ENCODE measurements at regions not wholly inside any gene's neighbourhood (a gene's known extent, or its start where the extent isn't known, plus 50 kb on each side); places are given as distances from the start of the nearest gene placed in this dataset.
"Not testable (repeated sequence)": the region's sequence is repeated elsewhere in the genome, so short reads cannot be mapped to it uniquely, and the experiment has no call there.

GRCh38 chr10:36556468-36556867 lies 568.9 kb upstream of the ANKRD30A start:
- no peak for DNase-seq (ENCODE audit: low spot score)

GRCh38 chr10:36555036-36555435 lies 570.4 kb upstream of the ANKRD30A start:
- no peak for DNase-seq (ENCODE audit: low spot score)

- DNase-seq (ENCODE audit: low spot score), result no peak
These were observed 577.4 kb upstream of the ANKRD30A start for GRCh38 chr10:36547965-36548364.

- no peak for DNase-seq (ENCODE audit: low spot score)
These were observed 582.9 kb upstream of the ANKRD30A start for GRCh38 chr10:36542493-36542892.

- DNase-seq (ENCODE audit: low spot score), result no peak
These were observed 584.8 kb upstream of the ANKRD30A start for GRCh38 chr10:36540611-36541010.

GRCh38 chr10:36538953-36539586 lies 586.3 kb upstream of the ANKRD30A start:
- peak; percentile 44 for DNase-seq (ENCODE audit: low spot score)

GRCh38 chr10:36534471-36535002 lies 590.9 kb upstream of the ANKRD30A start:
- peak; percentile 93 for DNase-seq (ENCODE audit: low spot score)

- no peak for DNase-seq (ENCODE audit: low spot score)
These were observed 591.5 kb upstream of the ANKRD30A start for GRCh38 chr10:36533861-36534260.

GRCh38 chr10:36533316-36533715 lies 592.1 kb upstream of the ANKRD30A start:
- no peak for DNase-seq (ENCODE audit: low spot score)

GRCh38 chr10:36531621-36532020 lies 593.8 kb upstream of the ANKRD30A start:
- no peak for DNase-seq (ENCODE audit: low spot score)

- DNase-seq (ENCODE audit: low spot score), result no peak
These were observed 599.4 kb upstream of the ANKRD30A start for GRCh38 chr10:36526033-36526432.

- not testable (repeated sequence) for DNase-seq (ENCODE audit: low spot score)
These were observed 601.3 kb upstream of the ANKRD30A start for GRCh38 chr10:36524126-36524525.

- no peak for DNase-seq (ENCODE audit: low spot score)
These were observed 605.5 kb upstream of the ANKRD30A start for GRCh38 chr10:36519909-36520308.

- DNase-seq (ENCODE audit: low spot score), result no peak
These were observed 609.1 kb upstream of the ANKRD30A start for GRCh38 chr10:36516281-36516680.

- DNase-seq (ENCODE audit: low spot score), result no peak
These were observed 610.1 kb upstream of the ANKRD30A start for GRCh38 chr10:36515319-36515718.

- no peak for DNase-seq (ENCODE audit: low spot score)
These were observed 617.7 kb upstream of the ANKRD30A start for GRCh38 chr10:36507715-36508114.

- no peak for DNase-seq (ENCODE audit: low spot score)
These were observed 618.5 kb upstream of the ANKRD30A start for GRCh38 chr10:36506697-36507496.

GRCh38 chr10:36506261-36506660 lies 619.1 kb upstream of the ANKRD30A start:
- no peak for DNase-seq (ENCODE audit: low spot score)

- peak; percentile 8 for DNase-seq (ENCODE audit: low spot score)
These were observed 620.6 kb upstream of the ANKRD30A start for GRCh38 chr10:36504758-36505157.

- no peak for DNase-seq (ENCODE audit: low spot score)
These were observed 625.1 kb upstream of the ANKRD30A start for GRCh38 chr10:36500266-36500665.

GRCh38 chr10:36499693-36500092 lies 625.7 kb upstream of the ANKRD30A start:
- DNase-seq (ENCODE audit: low spot score), result no peak

GRCh38 chr10:36496758-36497157 lies 628.6 kb upstream of the ANKRD30A start:
- no peak for DNase-seq (ENCODE audit: low spot score)

GRCh38 chr10:36494371-36494770 lies 631.0 kb upstream of the ANKRD30A start:
- DNase-seq (ENCODE audit: low spot score), result peak; percentile 5
